Stromal cell of bone marrow (primary cell): ENCODE measurements at regions not wholly inside any gene's neighbourhood (a gene's known extent, or its start where the extent isn't known, plus 50 kb on each side); places are given as distances from the start of the nearest gene placed in this dataset.
"Not testable (repeated sequence)": the region's sequence is repeated elsewhere in the genome, so short reads cannot be mapped to it uniquely, and the experiment has no call there.

ENCODE experiments used
- DNase-seq: peaks from one replicate; pipeline ENCODE4 v3.0.0-alpha.2; 2012; ENCODE audit warnings: low read depth

GRCh38 chr2:121135168-121135853, 149.7 kb downstream of the TFCP2L1 start:
- no peak for DNase-seq

- DNase-seq = no peak
Measured at GRCh38 chr2:121136323-121136722, 148.7 kb downstream of the TFCP2L1 start.

GRCh38 chr2:121137571-121137970, 147.4 kb downstream of the TFCP2L1 start:
- no peak for DNase-seq

- no peak for DNase-seq
Measured at GRCh38 chr2:121140734-121141133, 144.3 kb downstream of the TFCP2L1 start.

- DNase-seq = no peak
Measured at GRCh38 chr2:121142452-121142851, 142.6 kb downstream of the TFCP2L1 start.

- DNase-seq = no peak
Measured at GRCh38 chr2:121144111-121144510, 140.9 kb downstream of the TFCP2L1 start.

- DNase-seq = no peak
Measured at GRCh38 chr2:121146630-121147029, 138.4 kb downstream of the TFCP2L1 start.

- no peak for DNase-seq
Measured at GRCh38 chr2:121147766-121148165, 137.2 kb downstream of the TFCP2L1 start.

GRCh38 chr2:121148481-121148880, 136.5 kb downstream of the TFCP2L1 start:
- no peak for DNase-seq

- no peak for DNase-seq
Measured at GRCh38 chr2:121149384-121149783, 135.6 kb downstream of the TFCP2L1 start.

- no peak for DNase-seq
Measured at GRCh38 chr2:121150126-121150525, 134.9 kb downstream of the TFCP2L1 start.

- no peak for DNase-seq
Measured at GRCh38 chr2:121150713-121151112, 134.3 kb downstream of the TFCP2L1 start.

- DNase-seq = no peak
Measured at GRCh38 chr2:121151311-121152109, 133.5 kb downstream of the TFCP2L1 start.

GRCh38 chr2:121152861-121153260, 132.1 kb downstream of the TFCP2L1 start:
- no peak for DNase-seq

- DNase-seq = no peak
Measured at GRCh38 chr2:121153516-121153915, 131.5 kb downstream of the TFCP2L1 start.

- no peak for DNase-seq
Measured at GRCh38 chr2:121155502-121156056, 129.4 kb downstream of the TFCP2L1 start.

GRCh38 chr2:121157481-121157880, 127.5 kb downstream of the TFCP2L1 start:
- DNase-seq = not testable (repeated sequence)

GRCh38 chr2:121159291-121160071, 125.5 kb downstream of the TFCP2L1 start:
- no peak for DNase-seq

GRCh38 chr2:121160366-121160765, 124.6 kb downstream of the TFCP2L1 start:
- no peak for DNase-seq

GRCh38 chr2:121161272-121161671, 123.7 kb downstream of the TFCP2L1 start:
- DNase-seq = no peak

GRCh38 chr2:121162893-121163292, 122.1 kb downstream of the TFCP2L1 start:
- no peak for DNase-seq

- no peak for DNase-seq
Measured at GRCh38 chr2:121164042-121164441, 121.0 kb downstream of the TFCP2L1 start.
